ENCODE measurements at regions not wholly inside any gene's neighbourhood (a gene's known extent, or its start where the extent isn't known, plus 50 kb on each side); places are given as distances from the start of the nearest gene placed in this dataset.

DNA sequence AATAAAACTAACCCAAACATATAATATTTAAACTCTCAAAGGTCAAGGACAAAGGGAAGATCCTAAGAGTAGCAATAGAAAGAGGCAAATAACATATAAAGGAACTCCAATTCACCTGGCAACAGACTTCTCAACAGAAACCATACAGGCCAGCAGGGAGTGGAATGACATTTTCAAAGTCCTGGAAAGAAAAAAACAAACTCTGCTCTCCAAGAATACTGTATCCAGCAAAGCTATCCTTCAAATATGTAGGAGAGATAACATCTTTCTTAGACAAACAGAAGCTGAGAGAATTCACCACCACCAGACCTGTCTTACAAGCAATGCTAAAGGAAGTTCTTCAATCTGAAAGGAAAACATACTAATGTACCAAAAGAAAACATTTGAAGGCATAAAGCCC, 51.5 kb upstream of the TMEM158 start:
- DNase-seq, result no peak

DNA sequence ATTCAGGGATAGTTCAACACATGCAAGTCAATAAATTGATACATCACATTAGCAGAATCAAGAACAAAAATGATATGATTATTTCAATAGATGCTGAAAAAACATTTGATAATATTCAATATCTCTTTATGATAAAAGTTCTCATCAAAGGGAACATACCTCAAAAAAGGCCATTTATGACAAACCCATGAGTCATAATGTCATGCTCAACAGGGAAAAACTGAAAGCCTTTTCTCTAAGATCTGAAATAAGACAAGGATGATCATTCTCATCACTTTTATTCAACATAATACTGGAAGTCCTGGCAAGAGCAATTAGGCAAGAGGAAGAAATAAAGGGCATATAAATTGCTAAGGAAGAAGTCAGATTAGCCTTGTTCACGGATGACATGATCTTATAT, 54.1 kb upstream of the TMEM158 start:
- no peak for DNase-seq

DNA sequence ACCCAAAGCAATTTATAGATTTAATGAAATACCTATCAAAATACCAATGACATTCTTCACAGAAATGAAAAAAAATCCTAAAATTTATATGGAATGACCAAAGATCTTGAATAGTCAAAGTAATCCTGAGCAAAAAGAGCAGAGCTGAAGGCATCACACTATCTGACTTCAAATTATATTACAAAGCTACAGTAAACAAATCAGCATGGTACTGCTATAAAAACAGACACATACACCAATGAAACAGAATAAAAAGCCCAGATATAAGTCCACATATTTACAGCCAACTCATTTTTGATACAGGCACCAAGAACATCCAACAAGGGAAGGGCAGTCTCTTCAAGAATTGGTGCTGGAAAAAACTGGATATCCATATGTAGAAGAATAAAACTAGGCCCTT, 54.9 kb upstream of the TMEM158 start:
- no peak for DNase-seq

DNA sequence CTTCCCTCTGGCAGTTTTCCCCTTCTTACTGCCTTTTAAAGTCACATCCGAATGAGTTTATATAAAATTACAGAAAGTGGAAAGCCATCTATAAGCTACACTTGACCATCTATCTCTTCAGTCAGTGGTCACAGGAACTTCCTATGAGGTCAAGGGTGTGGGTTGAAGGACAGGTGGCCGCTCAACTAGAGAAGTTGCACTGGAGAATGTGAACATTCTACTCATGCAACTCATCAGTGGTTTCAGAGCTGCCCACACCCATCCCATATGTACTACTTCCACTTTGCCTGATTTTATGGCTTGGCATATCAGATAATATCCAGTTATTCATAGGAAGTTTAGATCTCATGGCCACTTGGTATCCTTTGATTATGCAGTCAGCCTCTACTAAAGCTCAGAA, 57.4 kb upstream of the TMEM158 start:
- DNase-seq, result no peak

DNA sequence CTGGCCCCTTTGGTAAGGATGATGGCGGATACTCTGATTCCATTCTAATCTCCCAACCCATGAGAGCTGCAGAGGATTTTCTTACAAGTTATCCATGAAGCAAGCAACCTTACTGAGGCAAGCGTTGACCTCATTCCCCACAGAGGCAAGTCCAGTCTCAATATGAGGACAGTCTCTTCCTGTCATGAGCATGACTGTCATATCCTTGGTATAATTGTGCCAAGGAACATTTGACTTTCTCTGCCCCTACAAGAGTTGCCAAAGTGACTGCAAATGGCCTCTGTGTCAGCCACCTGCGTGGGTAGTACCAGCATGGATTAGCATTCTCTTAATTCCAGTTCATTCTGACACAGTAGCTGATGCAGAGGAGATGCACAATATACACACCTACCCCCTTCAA, 71.2 kb upstream of the TMEM158 start:
- DNase-seq, result no peak

DNA sequence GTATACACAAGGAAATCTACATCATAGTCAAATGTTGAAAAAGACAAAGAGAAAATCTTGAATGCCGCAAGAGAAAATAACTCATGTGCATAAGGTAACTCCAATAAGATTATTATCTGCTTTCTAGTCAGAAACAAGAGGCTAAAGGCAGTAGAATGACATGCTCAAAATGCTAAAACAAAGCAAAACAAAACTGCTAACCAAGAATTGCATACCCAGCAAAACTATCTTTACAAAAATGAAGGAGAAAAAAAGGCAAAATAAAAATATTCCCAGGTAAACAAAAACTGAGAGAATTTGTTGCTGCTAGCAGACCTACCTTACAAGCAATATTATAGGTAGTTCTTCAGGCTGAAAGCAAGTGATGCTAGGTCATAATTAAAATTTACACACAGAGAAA, 76.4 kb upstream of the TMEM158 start:
- DNase-seq, result no peak

DNA sequence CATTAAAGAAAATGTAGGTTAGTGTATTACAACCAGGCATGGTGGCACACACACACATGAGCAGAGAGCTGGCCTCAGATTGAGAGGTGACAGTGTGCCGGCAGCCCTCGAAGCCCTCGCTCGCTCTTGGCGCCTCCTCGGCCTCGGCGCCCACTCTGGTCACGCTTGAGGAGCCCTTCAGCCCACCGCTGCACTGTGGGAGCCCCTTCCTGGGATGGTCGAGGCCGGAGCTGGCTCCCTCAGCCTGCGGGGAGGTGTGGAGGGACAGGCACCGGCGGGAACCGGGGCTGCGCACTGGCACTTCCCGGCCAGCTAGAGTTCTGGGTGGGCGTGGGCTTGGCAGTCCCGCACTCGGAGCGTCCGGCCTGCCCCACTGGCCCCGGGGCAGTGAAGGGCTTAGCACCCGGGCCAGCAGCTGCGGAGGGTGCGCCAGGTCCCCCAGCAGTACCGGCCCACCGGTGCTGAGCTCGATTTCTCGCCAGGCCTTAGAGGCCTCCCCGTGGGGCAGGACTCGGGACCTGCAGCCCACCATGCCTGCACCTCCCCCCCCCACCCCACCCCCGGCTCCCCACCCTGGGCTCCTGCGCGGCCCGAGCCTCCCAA, 80.4 kb upstream of the TMEM158 start:
- no peak for DNase-seq

DNA sequence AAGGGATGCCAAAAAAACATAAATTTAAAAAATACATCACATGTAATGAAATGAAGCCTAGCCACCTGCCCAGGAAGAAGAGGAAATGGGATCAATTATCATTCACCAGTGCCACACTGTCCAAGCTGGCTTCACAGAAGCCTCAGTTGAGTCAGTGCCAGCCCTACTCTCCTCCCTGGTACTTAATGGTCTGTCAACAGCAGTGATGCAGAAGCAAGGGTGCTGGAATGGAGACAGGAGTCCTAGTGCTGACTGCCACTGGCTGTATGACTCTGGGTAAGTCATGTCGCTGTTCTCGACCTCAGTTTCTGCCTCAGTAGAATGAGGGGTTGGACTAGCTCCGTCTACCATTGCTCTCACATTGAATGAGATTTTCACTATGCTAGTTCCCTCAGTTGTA, 78.5 kb upstream of the LARS2 start:
- DNase-seq, result no peak

DNA sequence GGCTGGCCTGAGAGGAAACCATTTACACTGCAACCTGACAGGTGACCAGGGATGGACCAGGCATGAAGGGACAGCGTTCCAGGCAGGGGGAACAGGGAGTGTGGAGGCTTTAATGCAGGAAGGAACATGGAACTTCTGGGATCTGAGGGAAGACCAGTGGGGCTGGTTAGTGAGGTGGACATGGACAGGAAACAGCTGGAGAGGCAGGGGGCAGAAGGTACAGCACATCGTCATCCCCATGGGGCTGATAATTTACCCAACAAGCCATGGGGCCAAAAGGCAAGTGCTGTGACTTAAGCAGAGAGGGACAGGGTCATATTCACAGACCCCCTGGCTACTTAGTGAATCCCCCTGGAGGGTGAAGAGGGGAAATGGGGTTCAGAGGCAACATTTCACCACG, 77.0 kb upstream of the LARS2 start:
- no peak for DNase-seq

DNA sequence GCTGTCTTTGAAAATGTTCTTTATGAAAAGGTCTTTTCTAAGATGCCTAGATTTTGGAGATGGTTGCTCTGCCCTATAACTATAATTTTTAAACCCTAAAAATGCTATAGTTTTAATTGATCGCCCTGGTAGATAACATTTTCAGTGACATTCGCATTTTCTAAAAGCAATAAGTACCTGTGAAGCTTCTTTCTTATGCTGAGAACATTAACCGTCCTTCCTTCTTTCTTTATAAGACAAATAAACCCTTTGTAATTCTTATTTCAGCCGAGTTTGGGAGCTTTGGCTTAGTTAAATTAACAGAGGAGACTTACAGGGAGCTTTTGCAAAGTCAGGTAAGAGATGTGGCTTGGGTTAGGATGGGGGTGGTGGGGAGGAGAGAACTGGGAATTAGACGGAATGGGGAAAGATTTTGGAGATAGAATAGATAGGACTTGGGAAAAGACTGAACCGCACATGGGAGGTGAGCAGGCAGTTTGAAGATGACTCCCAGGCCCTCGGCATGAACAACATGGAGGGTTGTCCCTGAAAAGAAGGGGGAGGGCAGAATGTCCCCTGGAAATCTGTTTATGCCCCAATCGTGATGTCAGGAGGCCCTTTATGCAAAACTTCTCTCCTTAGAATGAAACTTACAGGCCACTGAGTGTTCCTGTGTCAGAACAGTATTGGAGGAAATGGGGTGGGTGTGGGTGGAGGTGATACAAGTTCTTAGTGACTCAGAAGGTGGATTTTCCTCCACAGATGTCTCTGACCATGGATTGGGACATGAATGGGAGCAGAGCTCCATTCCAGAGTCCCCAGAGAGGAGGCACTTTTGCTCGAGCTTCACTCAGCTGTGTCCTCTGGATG, 76.2 kb upstream of the LARS2 start:
- no peak for DNase-seq

DNA sequence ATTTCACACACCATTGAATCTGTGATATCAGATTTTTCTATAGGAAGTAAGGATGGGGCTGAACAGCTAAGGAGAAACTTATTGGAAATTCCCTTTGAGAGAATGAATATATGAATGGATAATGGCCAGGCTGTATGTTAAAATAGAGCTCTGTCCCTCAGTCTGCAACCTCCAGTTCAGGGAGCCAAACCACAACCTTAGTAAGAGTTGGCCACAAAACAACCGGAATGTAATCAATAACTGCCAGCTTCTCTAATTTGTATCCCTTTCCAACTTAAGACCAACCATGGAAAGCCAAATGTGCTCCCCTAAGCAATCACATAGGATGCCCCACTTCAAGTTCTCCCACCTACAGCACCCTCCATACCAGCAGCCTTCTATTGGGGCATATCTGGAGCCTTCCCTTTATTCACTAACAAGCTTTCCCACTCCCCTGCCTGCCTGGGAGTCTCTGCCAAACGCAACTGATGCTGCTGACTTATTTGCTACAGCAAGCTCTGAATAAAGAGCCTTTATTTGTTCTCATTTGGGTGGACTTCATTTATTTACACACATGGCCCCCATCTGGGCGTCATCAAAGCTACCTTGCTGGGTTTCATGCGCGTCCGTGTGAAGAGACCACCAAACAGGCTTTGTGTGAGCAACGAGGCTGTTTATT, 75.4 kb upstream of the LARS2 start:
- no peak for DNase-seq

DNA sequence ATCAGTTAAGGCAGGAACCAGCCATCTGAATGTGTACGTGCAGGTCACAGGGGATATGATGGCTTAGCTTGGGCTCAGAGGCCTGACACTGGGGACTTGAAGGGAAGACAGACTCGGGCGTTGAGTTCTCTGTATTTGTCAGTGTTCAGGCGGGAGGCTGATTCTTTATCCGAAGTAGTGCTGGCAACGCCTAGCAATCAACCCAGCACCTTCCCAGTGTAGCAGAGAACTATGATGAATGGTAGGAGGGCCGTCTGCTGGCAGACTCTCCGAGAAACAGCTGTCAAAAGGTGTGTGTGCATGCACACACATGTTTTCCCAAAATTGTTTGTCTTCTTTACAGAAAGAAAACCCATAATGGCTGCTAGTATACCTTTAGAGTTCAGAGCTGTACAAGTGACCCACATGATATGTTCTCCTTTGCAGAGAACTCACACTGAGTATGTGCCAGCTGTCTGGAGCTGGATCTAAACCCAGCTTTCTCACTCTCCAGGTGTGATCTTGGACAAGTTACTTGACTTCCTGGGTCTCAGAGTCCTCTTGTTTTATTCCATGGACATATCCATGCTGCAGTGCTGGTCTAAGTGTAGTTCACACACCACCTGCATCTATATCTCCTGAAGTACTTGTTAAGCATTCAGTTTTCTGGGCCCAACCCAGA, 74.5 kb upstream of the LARS2 start:
- DNase-seq, result no peak

DNA sequence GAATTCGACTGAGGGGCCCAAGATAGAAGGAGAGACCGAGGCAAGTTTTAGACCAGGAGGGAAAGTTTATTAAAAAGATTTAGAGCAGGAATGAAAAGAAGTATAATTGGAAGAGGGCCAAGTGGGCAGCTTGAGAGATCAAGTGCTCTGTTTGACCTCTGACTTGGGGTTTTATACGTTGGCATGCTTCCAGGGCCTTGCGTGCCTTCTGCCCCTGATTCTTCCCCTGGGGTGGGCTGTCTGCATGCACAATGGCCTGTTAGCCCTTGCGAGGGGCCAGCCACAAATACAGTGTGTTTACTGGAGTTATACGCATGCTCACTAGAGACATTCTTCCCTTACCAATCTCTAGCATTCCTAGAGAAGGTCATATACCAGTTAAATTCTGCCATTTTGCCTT, 70.7 kb upstream of the LARS2 start:
- DNase-seq, result no peak

DNA sequence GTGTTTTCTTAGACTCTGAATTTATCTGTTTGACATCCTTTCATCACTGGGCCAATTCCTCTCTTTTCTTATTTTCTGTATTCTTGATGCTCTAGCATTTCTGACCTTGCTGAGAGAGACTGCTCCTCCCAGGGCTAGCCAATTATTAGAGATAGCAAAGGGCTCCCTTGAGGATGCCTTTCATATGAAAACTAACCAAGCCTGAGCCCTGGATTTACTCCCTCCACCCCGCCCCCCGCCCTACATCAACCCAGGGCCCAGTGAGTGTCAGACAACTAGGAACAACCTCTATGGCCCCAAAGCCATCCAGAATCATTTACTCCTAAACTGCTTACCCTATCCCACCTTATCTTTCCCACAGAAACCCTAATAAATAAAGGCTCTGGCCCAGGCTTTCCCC, 69.7 kb upstream of the LARS2 start:
- DNase-seq, result no peak

DNA sequence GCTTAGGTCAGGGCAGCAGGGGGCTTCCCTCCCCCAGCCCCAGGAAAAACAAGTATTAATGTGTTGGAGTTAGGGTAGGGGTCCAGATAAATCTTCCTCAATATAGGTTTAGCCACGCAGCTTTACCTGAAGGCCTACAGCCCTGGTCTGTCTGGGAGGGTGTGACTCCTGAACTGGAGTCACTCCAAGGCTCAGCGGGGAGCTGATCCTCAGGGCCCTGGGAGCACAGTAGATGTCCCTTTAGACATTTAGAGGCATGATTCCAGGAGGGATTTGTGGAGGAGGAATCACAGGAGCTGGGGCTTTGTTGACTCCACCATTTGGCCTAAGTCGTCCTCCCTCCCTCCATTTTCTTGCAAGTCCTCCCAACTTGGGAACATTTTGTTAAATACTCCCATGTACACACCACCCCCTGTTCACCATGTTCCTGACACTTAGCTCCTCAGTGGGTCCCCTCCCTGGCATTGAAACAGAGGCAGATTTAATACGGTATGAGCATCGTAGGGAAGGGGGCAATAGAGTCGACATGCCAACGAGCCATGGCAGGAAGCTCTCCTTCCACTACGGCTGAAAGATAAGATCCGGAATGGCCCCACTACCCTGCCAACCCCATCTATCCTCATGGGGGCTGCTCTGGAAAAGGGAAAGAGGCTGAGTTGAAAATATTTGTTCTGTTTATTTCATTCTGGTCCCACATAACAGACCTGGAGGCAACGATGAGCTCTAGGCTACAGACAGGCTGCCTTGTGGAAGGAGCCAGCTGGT, 69.0 kb upstream of the LARS2 start:
- no peak for DNase-seq

DNA sequence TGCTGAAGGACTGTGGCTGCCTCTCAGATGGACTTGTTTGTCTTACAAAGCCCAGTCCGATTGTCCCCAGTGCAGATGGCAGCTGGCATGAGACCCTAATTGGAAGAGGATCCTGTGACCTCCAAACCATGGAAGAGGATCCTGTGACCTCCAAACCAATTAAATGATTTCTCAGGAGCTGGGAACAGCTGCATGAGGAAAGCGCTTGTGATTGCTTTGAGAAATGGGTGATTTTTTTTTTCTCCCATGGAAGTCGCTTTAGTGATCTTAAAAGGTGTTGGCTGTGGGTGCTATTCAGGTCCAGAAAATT, 68.4 kb upstream of the LARS2 start:
- DNase-seq, result no peak

DNA sequence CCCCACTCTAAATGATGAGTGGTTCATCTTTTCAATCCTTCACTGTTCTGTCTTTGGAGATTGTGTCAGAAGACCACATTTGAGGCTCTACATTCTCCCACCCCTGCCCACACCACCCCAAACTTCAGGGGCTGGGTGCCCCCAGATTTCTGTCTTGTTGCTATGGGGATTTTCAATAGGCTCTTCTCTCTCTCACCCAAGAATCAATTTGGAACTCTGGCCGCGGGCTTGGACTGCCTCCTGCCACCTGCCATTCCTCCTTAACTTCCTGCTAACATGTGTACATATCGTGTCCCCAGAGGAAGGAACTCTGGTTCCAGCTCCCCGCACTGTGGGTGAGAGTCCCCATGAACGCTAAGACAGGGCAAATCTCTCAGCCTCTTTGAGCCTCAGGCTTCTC, 67.4 kb upstream of the LARS2 start:
- DNase-seq, result no peak

DNA sequence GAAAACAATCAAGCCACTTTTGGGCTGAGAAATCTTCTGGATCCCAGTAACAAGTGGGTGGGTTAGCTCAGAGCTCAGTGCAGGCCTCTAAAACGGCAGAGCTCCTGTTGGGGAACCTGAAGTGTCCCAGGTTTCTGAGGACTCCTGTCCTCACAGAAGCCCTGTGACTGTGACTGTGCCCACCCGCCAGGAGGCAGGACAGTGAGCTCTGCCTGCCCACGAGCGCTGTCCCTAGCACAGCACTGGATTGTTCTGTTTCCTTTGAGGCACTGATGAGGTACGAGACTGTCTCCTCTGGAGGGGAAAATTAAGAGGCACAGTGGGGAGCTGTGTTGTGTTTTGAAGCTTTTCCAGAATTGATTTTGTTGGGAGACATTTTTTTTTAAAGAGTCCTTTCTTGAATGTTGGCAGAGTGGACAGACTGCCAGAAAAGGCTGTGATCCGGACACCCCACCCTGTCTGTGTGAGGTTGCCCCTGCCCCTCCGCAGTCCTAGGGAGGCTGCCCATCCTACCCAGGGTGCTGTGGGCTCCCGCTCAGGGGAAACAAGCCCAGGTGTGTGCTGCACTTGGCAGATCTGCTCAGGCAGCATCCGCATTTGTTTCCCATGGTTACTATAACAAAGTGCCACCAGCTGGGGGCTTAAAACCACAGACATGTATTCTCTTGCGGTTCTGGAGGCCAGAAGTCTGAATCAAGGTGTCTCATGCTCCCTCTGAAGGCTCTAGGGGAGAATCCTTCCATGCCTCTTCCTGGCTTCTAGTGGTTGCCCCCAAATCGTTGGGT, 66.6 kb upstream of the LARS2 start:
- no peak for DNase-seq

DNA sequence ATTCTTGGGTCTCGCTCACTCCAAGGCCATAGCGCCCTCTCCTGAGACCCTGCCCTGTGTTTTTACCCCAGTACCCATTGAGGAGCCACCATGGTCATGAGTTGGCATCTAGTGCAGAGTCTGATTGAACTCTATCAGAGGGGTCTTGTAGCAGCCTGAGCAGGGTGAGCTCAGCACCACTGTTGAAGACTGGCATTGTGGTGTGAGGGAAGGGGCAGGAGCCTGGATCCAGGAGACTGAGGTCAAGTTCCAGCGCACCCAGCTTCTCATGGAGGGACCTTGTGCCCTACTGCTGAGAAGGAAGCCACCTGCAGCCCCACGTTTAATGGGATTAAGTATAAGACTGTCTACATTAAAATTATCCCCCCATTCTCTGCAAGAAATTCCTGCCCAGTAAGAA, 65.8 kb upstream of the LARS2 start:
- no peak for DNase-seq

DNA sequence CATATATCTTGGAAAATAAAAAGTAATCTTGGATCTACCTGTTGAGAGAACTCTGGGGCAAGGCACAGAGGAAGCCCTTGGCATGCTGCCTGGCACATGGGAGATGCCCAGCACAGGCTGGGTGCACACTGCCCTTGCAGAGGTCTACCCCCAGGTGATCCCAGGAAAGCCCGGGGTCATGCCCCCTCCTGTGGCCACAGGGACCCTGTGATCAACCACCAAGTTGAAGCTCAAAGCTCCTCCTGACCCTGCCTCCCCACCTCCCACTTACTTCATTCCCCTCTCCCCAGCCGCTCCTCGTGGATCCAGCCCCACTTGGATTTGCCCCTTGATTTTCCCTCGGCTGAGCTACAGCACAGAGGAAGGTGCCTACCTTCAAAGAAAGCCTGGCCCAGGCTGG, 62.7 kb upstream of the LARS2 start:
- no peak for DNase-seq

DNA sequence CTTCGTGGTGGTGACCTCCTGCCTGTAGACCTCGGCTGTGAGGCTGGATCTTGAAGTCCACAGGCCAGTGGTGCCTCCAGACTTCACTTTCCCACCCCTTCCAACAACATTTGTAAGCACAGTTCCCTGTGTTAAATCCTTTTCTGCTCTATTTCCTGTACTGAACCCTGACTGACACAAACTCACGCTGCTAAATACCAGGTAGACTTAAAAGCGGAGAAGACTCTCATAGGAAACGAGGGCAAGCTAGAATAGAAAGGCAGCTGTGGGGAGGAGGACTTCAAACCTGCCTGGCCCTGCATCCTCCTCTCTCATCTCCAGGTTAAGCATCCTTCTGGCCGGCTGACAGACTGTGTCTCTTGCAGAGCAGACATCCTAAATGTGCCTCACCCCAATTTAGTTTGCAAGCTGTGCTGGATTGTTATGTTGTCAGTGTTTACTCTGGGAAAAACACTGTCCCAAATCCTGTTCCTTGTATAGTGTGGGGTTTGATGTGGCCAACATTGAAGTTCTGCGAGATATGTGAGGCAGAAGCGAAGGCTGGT, 58.5 kb upstream of the LARS2 start:
- no peak for DNase-seq

Data from EL (cell line).